ENCODE measurements at regions not wholly inside any gene's neighbourhood (a gene's known extent, or its start where the extent isn't known, plus 50 kb on each side); places are given as distances from the start of the nearest gene placed in this dataset.

DNA sequence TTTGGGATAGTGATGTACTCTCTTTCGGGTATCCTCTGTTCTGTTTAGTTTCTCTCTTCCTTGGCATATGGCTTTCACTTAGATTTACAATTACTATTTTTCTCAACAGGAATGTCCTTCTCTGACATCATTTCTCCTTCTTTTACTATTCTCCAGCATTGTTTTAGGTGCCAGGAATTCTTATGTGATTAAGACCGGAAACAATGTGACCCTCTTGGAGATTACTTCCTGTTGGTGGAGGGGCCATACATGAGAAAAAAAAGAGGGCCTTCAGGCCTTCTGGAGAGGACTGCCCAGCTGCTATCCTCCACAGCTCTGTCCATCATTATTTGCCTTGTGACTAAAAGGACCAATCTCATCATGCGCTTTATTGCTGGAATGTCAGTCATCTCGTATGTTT, 50.4 kb upstream of the ADAMTS5 start:
- no peak for TF ChIP-seq ZFX (IDR thresholded peaks at IDR 0.05)
- TF ChIP-seq, protein P1, sequence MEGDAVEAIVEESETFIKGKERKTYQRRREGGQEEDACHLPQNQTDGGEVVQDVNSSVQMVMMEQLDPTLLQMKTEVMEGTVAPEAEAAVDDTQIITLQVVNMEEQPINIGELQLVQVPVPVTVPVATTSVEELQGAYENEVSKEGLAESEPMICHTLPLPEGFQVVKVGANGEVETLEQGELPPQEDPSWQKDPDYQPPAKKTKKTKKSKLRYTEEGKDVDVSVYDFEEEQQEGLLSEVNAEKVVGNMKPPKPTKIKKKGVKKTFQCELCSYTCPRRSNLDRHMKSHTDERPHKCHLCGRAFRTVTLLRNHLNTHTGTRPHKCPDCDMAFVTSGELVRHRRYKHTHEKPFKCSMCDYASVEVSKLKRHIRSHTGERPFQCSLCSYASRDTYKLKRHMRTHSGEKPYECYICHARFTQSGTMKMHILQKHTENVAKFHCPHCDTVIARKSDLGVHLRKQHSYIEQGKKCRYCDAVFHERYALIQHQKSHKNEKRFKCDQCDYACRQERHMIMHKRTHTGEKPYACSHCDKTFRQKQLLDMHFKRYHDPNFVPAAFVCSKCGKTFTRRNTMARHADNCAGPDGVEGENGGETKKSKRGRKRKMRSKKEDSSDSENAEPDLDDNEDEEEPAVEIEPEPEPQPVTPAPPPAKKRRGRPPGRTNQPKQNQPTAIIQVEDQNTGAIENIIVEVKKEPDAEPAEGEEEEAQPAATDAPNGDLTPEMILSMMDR (conservative IDR thresholded peaks at IDR 0.05): no peak
